GM11168 (cell line): ENCODE measurements at regions not wholly inside any gene's neighbourhood (a gene's known extent, or its start where the extent isn't known, plus 50 kb on each side); places are given as distances from the start of the nearest gene placed in this dataset.

Source experiments
- in situ Hi-C: fragments of 300-500 bp; cut with MboI; formaldehyde crosslinking; loops from one replicate; pipeline ENCODE4 v1.12.0; 2022; ENCODE audit warnings: low sequenced_read_pairs; ENCODE audit not compliant: unreplicated experiment

- in situ Hi-C loops = no loop called here
Measured at GRCh38 chr6:98239057-98239456, 595.3 kb upstream of the POU3F2 start.

GRCh38 chr6:98241630-98242029 lies 592.7 kb upstream of the POU3F2 start:
- in situ Hi-C loops = no loop called here

- in situ Hi-C loops = no loop called here
Measured at GRCh38 chr6:98254624-98255023, 579.8 kb upstream of the POU3F2 start.

- in situ Hi-C loops = no loop called here
Measured at GRCh38 chr6:98260382-98260781, 574.0 kb upstream of the POU3F2 start.

DNA sequence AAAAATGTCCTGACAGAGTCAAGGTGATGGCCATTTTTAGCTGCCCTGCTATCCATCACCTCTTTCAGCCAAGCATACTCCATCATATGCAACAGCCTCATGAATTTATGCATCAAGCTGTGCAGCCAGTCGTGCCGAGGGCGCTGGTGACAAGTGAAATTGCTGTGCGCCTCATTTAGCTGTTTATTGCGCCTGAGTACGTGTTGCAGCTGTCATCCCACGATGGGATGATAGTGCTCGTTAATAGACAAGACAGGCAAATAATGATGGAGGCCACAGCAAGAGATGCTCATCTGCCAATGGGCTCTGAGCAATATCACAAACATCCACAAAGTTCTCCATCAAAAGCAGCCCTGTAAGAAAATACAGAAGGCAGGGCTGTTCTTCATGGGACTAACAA lies 562.3 kb upstream of the POU3F2 start:
- in situ Hi-C loops = no loop called here

- in situ Hi-C loops = no loop called here
Measured at GRCh38 chr6:98274691-98275090, 559.7 kb upstream of the POU3F2 start.

DNA sequence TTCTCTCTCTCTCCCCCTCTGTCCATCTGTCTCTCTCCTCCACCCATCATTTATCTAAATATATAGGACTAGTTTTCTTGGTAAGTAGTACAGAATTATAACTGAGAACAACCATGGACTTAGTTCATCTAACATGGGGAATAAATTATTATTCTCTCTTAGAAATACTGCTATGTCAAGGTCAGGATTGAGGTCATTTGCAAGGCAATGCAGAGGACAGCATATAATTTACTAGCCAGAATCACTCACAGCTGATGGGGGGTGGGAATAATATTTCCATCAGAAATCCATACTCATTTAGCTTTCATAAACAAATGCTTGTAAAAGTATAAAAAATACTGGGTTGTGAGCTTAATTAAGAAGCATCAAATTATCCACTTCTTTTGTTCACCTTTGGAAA lies 553.9 kb upstream of the POU3F2 start:
- in situ Hi-C loops = no loop called here

- in situ Hi-C loops = no loop called here
Measured at GRCh38 chr6:98286620-98287019, 547.8 kb upstream of the POU3F2 start.

- in situ Hi-C loops = no loop called here
Measured at GRCh38 chr6:98287876-98288275, 546.5 kb upstream of the POU3F2 start.

- in situ Hi-C loops = no loop called here
Measured at GRCh38 chr6:98292810-98293209, 541.6 kb upstream of the POU3F2 start.

DNA sequence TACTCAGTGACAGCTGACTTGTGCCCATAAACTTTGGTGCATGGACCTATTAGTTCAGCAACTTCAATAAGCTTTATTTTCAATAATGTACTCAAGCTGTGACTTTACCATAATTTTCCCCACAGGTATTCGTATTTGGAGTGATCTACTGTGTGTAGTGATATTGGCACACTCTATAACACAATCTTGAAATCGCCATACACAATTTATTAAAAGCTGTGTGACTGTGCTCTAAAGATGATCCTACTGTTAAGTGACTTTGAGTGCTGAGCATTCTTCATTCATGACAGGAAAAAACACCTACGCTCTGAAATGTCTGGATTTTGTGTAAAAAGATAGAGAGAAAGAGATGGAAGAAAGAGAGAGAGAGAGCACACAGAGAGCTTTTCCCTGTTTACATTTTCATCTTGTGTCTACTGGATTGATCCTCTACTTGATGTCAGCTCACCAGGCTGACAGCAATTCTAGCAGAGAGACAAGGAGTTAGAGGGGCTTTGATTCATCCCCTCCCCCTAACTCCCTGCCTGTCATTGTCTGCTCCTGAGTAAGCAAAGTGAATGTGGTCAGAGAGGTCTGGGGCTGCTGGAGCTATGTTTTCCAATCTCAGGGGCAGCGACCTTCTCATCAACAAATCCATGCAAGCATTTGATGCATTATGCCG lies 538.7 kb upstream of the POU3F2 start:
- in situ Hi-C loops = no loop called here

DNA sequence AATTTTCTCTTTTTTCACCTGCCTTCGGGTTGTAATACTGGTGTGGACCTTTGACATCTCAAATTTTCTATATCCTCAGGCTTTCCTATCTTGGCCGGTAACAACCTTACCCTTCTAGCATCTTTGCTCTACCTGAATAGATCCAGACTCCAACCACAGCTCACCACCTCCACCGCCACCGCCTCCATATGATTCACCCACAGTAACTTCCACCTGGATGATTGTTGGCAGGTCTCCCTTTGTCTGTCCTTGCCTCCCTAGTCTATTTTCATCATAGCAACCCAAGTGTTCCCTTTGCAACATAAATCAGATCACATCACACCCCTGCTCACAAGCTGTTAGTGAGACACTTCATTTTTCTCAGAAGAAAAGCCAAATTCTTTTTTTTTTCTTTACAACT lies 525.8 kb upstream of the POU3F2 start:
- in situ Hi-C loops = no loop called here

DNA sequence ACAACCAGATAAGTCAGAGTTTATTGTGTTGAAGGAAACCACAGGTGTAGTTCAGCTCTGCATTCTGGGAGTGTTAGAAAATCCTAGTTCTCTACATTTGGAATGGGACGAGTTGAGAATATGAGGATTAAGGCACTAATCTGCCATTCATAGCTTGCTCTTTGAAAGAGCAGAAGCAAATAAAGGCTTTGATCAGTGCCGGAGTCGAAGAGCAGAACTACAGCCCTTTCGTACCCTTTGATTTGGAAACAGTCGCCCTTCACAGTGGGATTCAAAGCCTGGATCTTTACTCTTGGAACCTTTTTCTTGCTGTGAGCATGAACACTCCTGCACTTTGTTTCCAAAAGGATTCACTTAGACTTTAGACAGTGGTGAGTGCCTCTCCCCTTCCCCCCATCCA lies 523.9 kb upstream of the POU3F2 start:
- in situ Hi-C loops = no loop called here

DNA sequence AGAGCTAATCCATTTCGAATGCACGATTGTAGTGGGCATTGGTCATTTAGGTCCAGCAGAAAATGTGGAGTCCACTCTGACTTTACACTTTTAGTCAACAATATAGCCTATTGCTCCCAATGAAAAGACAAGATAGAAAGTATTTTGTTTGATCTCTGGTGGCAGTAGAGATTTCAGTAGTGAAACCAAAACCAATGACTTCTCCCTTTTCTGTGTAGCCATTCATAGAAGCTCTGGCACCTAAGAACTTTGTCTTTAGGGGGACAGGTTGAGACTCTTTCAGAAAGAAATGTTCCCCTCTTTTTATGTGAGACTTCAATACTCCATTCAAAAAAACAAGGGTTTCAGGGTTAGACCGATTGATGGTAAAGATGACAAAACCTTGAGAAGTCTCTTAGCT lies 510.8 kb upstream of the POU3F2 start:
- in situ Hi-C loops = no loop called here

GRCh38 chr6:98324446-98324845 lies 509.9 kb upstream of the POU3F2 start:
- in situ Hi-C loops = no loop called here

- in situ Hi-C loops = no loop called here
Measured at GRCh38 chr6:98325366-98325765, 509.0 kb upstream of the POU3F2 start.

DNA sequence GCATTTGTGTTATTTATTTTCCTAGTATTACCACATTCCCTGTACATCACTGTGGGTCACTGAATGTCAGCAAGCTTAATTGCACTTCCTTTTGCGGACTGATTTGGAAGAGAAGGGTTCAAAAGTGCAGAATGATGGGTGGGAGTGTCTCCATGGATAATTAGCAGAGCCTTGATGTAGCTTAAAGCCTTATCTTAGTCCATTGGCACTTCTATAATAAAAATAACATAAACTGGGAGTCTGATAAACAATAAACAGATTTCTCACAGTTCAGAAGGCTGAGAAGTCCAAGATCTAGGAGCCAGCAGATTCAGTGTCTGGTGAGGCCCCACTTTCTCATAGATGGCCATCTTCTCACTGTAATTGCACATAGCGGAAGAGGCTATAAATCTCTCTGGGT lies 501.1 kb upstream of the POU3F2 start:
- in situ Hi-C loops = no loop called here

- in situ Hi-C loops = no loop called here
Measured at GRCh38 chr6:98335594-98335993, 498.8 kb upstream of the POU3F2 start.

DNA sequence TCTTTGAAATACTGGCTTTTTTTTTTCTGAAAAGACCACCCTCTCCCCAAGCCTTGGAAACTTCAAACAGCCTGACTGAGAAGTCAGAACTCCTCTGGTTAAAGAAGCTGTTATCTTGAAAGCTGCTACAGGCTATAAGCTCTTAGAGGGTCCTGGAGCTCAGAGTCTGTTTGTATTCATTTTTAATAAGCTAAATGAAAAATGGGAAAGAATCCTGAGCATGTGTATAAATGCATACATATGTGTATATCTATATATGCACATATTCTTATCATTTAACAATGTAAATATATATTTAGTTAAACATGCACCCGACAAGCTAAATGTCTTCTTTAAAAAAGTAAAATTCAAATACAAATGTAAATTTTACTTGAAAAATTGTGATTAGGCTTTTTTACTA lies 494.9 kb upstream of the POU3F2 start:
- in situ Hi-C loops = no loop called here

DNA sequence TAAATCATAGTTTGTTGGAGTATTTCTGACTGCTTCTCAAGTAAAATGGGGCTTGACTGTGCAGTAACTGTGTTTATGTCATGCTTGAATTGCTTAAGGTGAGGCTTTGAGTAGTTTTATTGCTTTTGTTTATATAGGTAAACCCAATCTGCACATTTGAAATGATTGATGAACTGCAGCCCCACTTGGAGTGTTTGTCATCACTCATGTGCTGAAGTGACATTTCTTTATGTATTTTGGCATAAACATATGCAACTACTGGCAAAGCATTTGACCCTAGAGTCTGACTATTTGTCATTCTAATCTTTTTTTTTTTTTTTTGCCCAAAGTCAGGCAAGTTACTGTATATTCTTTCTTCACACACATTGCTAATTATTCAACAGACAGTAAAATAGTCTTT lies 491.4 kb upstream of the POU3F2 start:
- in situ Hi-C loops = no loop called here

- in situ Hi-C loops = no loop called here
Measured at GRCh38 chr6:98343797-98344196, 490.6 kb upstream of the POU3F2 start.

GRCh38 chr6:98352348-98352747 lies 482.0 kb upstream of the POU3F2 start:
- in situ Hi-C loops = no loop called here

DNA sequence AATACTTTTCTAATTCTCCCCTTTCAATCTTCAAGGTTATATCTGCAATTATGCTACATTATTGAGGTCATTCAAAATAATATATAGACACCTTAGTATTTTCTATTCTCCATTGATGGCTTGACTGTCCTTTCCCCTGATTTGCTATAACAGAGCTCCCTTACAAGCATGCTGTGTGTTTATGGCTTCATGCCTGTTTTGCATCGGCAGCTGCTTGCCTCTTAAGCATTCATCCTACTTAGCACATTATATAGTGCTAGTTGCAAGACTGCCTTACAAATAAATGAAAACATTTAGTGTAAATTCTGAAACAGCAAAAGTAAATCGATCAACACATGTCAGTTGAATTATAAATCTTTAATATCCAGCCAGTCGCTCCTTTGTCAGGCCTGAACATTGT lies 476.2 kb upstream of the POU3F2 start:
- in situ Hi-C loops = no loop called here
